MM.1S (cell line): ENCODE measurements at regions not wholly inside any gene's neighbourhood (a gene's known extent, or its start where the extent isn't known, plus 50 kb on each side); places are given as distances from the start of the nearest gene placed in this dataset.
"Not testable (repeated sequence)": the region's sequence is repeated elsewhere in the genome, so short reads cannot be mapped to it uniquely, and the experiment has no call there.

Experiments used
- DNase-seq: peaks from one replicate; pipeline ENCODE4 v3.0.0-alpha.2; 2015
- H2AFZ ChIP-seq: fragments of 300-600 bp; sonication (generic); 2 replicates; pipeline ENCODE4 v1.6.0; 2016; ENCODE audit warnings: antibody characterized with exemption, low read length
- H3F3A ChIP-seq: fragments of 300-600 bp; sonication (generic); 2 replicates; pipeline ENCODE4 v1.6.1; 2016; ENCODE audit warnings: mild to moderate bottlenecking, antibody characterized with exemption, low read length, moderate library complexity, mixed read lengths; ENCODE audit not compliant: insufficient read depth
- H3K27ac ChIP-seq: fragments of 300-600 bp; sonication (generic); 2 replicates; pipeline ENCODE4 v1.5.1; 2016; ENCODE audit warnings: mild to moderate bottlenecking, low read length
- H3K27me3 ChIP-seq: fragments of 300-600 bp; sonication (generic); replicated peaks from 2 replicates; pipeline ENCODE4 v1.6.0; 2016; ENCODE audit warnings: low read length; ENCODE audit not compliant: insufficient read depth
- H3K36me3 ChIP-seq: fragments of 300-600 bp; sonication (generic); replicated peaks from 2 replicates; pipeline ENCODE4 v1.6.1; 2016; ENCODE audit warnings: mild to moderate bottlenecking, low read length, mixed read lengths; ENCODE audit not compliant: insufficient read depth
- H3K4me1 ChIP-seq: fragments of 300-600 bp; sonication (generic); 2 replicates; pipeline ENCODE4 v1.6.1; 2016; ENCODE audit warnings: low read length, mixed read lengths
- H3K4me2 ChIP-seq: fragments of 300-600 bp; sonication (generic); 2 replicates; pipeline ENCODE4 v1.6.0; 2016; ENCODE audit warnings: low read depth, low read length
- H3K4me3 ChIP-seq: fragments of 300-600 bp; sonication (generic); 2 replicates; pipeline ENCODE4 v1.5.1; 2016; ENCODE audit warnings: low read length, mixed read lengths
- H3K79me2 ChIP-seq: fragments of 300-600 bp; sonication (generic); 2 replicates; pipeline ENCODE4 v1.6.1; 2016; ENCODE audit warnings: mixed run types, low read length, mixed read lengths
- H3K9ac ChIP-seq: fragments of 300-600 bp; sonication (generic); 2 replicates; pipeline ENCODE4 v1.6.1; 2016; ENCODE audit warnings: low read length, mixed read lengths
- H3K9me2 ChIP-seq: fragments of 300-600 bp; sonication (generic); replicated peaks from 2 replicates; pipeline ENCODE4 v1.6.1; 2016; ENCODE audit warnings: mild to moderate bottlenecking, low read length, mixed read lengths; ENCODE audit not compliant: insufficient read depth
- H3K9me3 ChIP-seq: fragments of 300-600 bp; sonication (generic); replicated peaks from 2 replicates; pipeline ENCODE4 v1.6.1; 2016; ENCODE audit warnings: mild to moderate bottlenecking, low read length, mixed read lengths; ENCODE audit not compliant: insufficient read depth
- H4K20me1 ChIP-seq: fragments of 300-600 bp; sonication (generic); 2 replicates; pipeline ENCODE4 v1.6.1; 2016; ENCODE audit warnings: mild to moderate bottlenecking, low read length, moderate library complexity, mixed read lengths; ENCODE audit not compliant: insufficient read depth
- EZH2 ChIP-seq: fragments of 300-600 bp; sonication (generic); optimal IDR thresholded peaks from 2 replicates; pipeline ENCODE3; 2017; ENCODE audit warnings: low read depth, mild to moderate bottlenecking, antibody characterized with exemption, low read length, mixed read lengths
- EZH2phosphoT487 ChIP-seq: fragments of 300-600 bp; sonication (generic); IDR thresholded peaks from 2 replicates; pipeline ENCODE4 v1.6.1; 2018; ENCODE audit warnings: antibody characterized with exemption, low read length
- TF ChIP-seq, protein P1 (sequence below): fragments of 300-600 bp; sonication (generic); IDR thresholded peaks from 2 replicates; pipeline ENCODE4 v1.5.1; 2016; ENCODE audit warnings: antibody characterized with exemption, low read length, mixed read lengths

DNA sequence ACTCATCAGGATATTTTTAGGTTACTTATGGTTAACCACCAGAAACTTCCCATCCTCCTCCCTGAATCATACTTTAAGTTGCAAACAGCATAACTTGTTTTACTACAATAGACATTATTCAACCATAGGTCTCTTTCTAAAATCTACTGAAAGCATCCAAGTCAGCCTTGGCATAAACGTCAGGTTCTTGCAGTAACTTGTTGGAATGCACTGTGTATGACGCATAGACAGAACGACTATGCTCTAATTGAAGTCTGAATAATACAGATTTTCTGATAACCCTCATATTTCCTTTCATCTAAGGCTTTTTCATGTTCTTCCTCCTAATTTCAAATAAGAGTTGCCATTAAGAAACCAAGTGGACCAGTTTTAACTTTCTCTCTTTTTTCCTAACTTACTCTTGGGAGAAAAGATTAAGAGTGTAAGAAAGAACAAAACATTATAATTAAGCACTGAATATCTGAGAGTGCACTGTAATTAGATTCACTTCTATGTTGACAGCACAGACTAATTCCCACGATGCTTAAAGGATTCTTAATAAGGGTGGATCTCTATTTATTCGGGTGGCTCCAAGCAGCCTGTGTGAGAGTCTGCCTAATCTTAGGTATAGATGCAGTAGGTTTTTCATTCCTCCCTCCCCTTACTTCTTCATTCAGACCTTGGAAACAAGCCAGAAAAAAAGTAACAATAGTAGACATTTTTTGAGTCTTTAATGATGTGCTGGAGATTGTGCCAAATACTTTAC lies 1100.1 kb downstream of the EPHA3 start:
- H3K4me2 ChIP-seq, H3K27ac ChIP-seq: not testable (repeated sequence)

DNA sequence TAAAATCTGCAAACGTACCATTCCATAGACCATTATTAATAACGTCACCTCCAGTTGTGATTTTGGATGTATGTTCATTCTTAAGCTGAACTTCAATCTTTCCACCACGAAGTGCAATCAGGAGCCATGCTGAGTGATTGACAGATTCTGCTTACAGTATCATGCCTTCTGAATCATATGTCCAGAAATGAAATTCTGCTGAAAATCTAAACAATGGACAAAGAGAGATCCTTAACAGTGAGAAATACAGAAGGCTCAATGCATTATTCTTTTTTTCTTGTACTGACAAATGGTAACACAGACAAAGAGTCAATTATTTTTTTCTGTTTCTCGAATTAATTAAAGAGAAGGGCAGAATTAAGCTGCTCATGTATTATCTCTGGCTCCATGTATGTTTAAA lies 1114.5 kb downstream of the EPHA3 start:
- H3K36me3 ChIP-seq, result no peaks in the 10 kb centered on the region
- H3K79me2 ChIP-seq, result no peaks in the 10 kb centered on the region
- no peak overlapping the region for H3K27ac ChIP-seq
- no peak overlapping the region for H2AFZ ChIP-seq
- no peaks in the 10 kb centered on the region for H3F3A ChIP-seq
- H3K4me3 ChIP-seq, result no peak overlapping the region
- H3K4me2 ChIP-seq, result no peak overlapping the region
- H3K9ac ChIP-seq, result no peak overlapping the region
- DNase-seq, result no peak
- no peaks in the 10 kb centered on the region for H3K9me3 ChIP-seq
- TF ChIP-seq, protein P1, sequence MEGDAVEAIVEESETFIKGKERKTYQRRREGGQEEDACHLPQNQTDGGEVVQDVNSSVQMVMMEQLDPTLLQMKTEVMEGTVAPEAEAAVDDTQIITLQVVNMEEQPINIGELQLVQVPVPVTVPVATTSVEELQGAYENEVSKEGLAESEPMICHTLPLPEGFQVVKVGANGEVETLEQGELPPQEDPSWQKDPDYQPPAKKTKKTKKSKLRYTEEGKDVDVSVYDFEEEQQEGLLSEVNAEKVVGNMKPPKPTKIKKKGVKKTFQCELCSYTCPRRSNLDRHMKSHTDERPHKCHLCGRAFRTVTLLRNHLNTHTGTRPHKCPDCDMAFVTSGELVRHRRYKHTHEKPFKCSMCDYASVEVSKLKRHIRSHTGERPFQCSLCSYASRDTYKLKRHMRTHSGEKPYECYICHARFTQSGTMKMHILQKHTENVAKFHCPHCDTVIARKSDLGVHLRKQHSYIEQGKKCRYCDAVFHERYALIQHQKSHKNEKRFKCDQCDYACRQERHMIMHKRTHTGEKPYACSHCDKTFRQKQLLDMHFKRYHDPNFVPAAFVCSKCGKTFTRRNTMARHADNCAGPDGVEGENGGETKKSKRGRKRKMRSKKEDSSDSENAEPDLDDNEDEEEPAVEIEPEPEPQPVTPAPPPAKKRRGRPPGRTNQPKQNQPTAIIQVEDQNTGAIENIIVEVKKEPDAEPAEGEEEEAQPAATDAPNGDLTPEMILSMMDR, result no peak
- no peak for TF ChIP-seq EZH2phosphoT487
- no peak for TF ChIP-seq EZH2
- H4K20me1 ChIP-seq, result no peaks in the 10 kb centered on the region
- H3K27me3 ChIP-seq, result no peaks in the 10 kb centered on the region
- no peaks in the 10 kb centered on the region for H3K9me2 ChIP-seq
- H3K4me1 ChIP-seq, result no peaks in the 10 kb centered on the region

More for the DNA sequence above, 1100.1 kb downstream of the EPHA3 start:
- H3K27me3 ChIP-seq, H3K36me3 ChIP-seq, H2AFZ ChIP-seq, H3K9ac ChIP-seq, H3K9me2 ChIP-seq, H3F3A ChIP-seq, H3K79me2 ChIP-seq, H4K20me1 ChIP-seq, H3K4me1 ChIP-seq, H3K4me3 ChIP-seq, H3K9me3 ChIP-seq, DNase-seq: not testable (repeated sequence)

DNA sequence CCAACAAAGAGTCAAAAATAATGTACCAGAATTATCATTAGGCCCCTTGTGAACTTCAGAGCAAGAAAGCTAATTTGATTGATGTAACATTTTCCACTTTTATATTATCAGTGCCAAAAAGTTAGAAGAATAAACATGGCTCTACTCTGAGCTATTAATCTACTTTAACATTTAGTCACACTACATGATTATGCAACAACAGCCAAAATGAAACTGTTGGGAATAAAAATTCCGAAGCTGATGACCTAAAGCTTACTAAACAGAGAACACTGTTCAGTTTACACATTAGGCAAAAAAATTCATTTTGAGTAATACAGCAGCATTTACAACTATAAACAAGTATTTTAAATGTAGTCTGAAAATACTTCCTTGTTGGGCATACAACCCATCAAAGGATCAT lies 1134.1 kb downstream of the EPHA3 start:
- TF ChIP-seq, protein P1, result no peak
- TF ChIP-seq EZH2, result no peak
- Histone ChIP-seq H3K79me2 (no peaks in the 10 kb centered on the region), H3K4me2 (no peak overlapping the region), H3K4me1 (no peaks in the 10 kb centered on the region), H3K27me3 (no peaks in the 10 kb centered on the region), H3K4me3 (no peak overlapping the region), H4K20me1 (no peaks in the 10 kb centered on the region), H2AFZ (no peak overlapping the region), H3K9me3 (no peaks in the 10 kb centered on the region), H3K9me2 (no peaks in the 10 kb centered on the region), H3F3A (no peaks in the 10 kb centered on the region), H3K27ac (no peak overlapping the region), H3K36me3 (no peaks in the 10 kb centered on the region), H3K9ac (no peak overlapping the region)
- no peak for DNase-seq

DNA sequence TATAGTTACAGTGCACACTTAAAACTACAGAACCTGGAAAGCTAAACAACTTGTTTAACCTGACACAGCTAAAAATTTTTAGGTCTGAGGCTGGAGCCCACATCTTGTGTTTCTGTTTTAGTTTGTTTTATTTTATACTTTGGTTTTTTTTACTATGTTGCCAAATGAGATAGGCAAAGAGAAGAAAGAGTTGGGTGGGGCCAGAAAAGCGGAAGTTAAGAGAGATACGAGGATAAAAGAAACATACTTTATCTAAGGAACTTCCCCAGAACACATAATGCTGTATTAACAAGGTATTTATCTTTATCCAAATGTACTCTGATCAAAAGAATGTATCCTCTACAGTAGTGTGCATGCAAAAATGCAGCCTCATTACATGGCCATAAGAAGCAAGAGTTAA lies 1145.7 kb downstream of the EPHA3 start:
- H3F3A ChIP-seq, result no peaks in the 10 kb centered on the region
- H3K27ac ChIP-seq, result no peak overlapping the region
- H3K4me3 ChIP-seq, result no peak overlapping the region
- H2AFZ ChIP-seq, result no peak overlapping the region
- TF ChIP-seq, protein P1, result no peak
- TF ChIP-seq EZH2 (no peak), EZH2phosphoT487 (no peak)
- no peaks in the 10 kb centered on the region for H4K20me1 ChIP-seq
- H3K4me2 ChIP-seq, result no peak overlapping the region
- H3K27me3 ChIP-seq, result no peaks in the 10 kb centered on the region
- H3K9me3 ChIP-seq, result no peaks in the 10 kb centered on the region
- H3K9ac ChIP-seq, result no peak overlapping the region
- no peaks in the 10 kb centered on the region for H3K79me2 ChIP-seq
- H3K4me1 ChIP-seq, result no peaks in the 10 kb centered on the region
- no peak for DNase-seq
- no peaks in the 10 kb centered on the region for H3K9me2 ChIP-seq
- no peaks in the 10 kb centered on the region for H3K36me3 ChIP-seq
